ENCODE measurements at regions not wholly inside any gene's neighbourhood (a gene's known extent, or its start where the extent isn't known, plus 50 kb on each side); places are given as distances from the start of the nearest gene placed in this dataset.

- no peak overlapping the region for H3K9ac ChIP-seq (ENCODE audit: low read length)
- no peaks in the 10 kb centered on the region for H3K36me3 ChIP-seq (ENCODE audit: insufficient read depth, low read length)
- no peaks in the 10 kb centered on the region for H3K9me2 ChIP-seq (ENCODE audit: low read depth, low read length)
- H3K4me1 ChIP-seq (ENCODE audit: insufficient read depth, low read length, severe bottlenecking), result no peaks in the 10 kb centered on the region
- no peak for TF ChIP-seq CTCF (IDR thresholded peaks at IDR 0.05; ENCODE audit: low read length)
- TF ChIP-seq EZH2 (IDR thresholded peaks at IDR 0.05; ENCODE audit: borderline replicate concordance, low read length), result no peak
- 0 out of 2 replicates have a peak, but pooled peaks cover 3% of the 10 kb centered on the region for H3K27me3 ChIP-seq (ENCODE audit: insufficient read depth, low read length)
- no peak overlapping the region for H3K4me2 ChIP-seq (ENCODE audit: low read length)
- H3K79me2 ChIP-seq (ENCODE audit: insufficient read depth, low read length), result no peaks in the 10 kb centered on the region
- H4K20me1 ChIP-seq (ENCODE audit: insufficient read depth, low read length), result no peaks in the 10 kb centered on the region
- H3K9me3 ChIP-seq (ENCODE audit: low read length), result no peaks in the 10 kb centered on the region
- H3F3A ChIP-seq (ENCODE audit: insufficient read depth, low read length), result no peaks in the 10 kb centered on the region
- H2AFZ ChIP-seq (ENCODE audit: low read length), result no peak overlapping the region
- H3K27ac ChIP-seq (ENCODE audit: low read depth, low read length, poor library complexity, severe bottlenecking), result no peak overlapping the region
- H3K4me3 ChIP-seq (ENCODE audit: low read depth, low read length, poor library complexity, severe bottlenecking), result no peak overlapping the region
Measured at GRCh38 chr5:133817456-133817855, 151.0 kb downstream of the C5orf15 start.

- Histone ChIP-seq H3K4me3 (ENCODE audit: low read depth, low read length, poor library complexity, severe bottlenecking) (no peak overlapping the region), H4K20me1 (ENCODE audit: insufficient read depth, low read length) (no peaks in the 10 kb centered on the region), H3K27ac (ENCODE audit: low read depth, low read length, poor library complexity, severe bottlenecking) (no peak overlapping the region), H3K36me3 (ENCODE audit: insufficient read depth, low read length) (no peaks in the 10 kb centered on the region), H3K4me2 (ENCODE audit: low read length) (no peak overlapping the region), H3K79me2 (ENCODE audit: insufficient read depth, low read length) (no peaks in the 10 kb centered on the region), H2AFZ (ENCODE audit: low read length) (no peak overlapping the region), H3K9ac (ENCODE audit: low read length) (no peak overlapping the region), H3K27me3 (ENCODE audit: insufficient read depth, low read length) (0 out of 2 replicates have a peak, but pooled peaks cover 3% of the 10 kb centered on the region), H3K9me3 (ENCODE audit: low read length) (no peaks in the 10 kb centered on the region), H3F3A (ENCODE audit: insufficient read depth, low read length) (no peaks in the 10 kb centered on the region), H3K9me2 (ENCODE audit: low read depth, low read length) (no peaks in the 10 kb centered on the region), H3K4me1 (ENCODE audit: insufficient read depth, low read length, severe bottlenecking) (no peaks in the 10 kb centered on the region)
- TF ChIP-seq CTCF (IDR thresholded peaks at IDR 0.05; ENCODE audit: low read length) (no peak), EZH2 (IDR thresholded peaks at IDR 0.05; ENCODE audit: borderline replicate concordance, low read length) (no peak)
Measured at GRCh38 chr5:133816791-133817190, 151.6 kb downstream of the C5orf15 start.

GRCh38 chr5:133814152-133814551, 154.3 kb downstream of the C5orf15 start:
- H3K27ac ChIP-seq (ENCODE audit: low read depth, low read length, poor library complexity, severe bottlenecking), result no peak overlapping the region
- no peaks in the 10 kb centered on the region for H3K4me1 ChIP-seq (ENCODE audit: insufficient read depth, low read length, severe bottlenecking)
- H4K20me1 ChIP-seq (ENCODE audit: insufficient read depth, low read length), result no peaks in the 10 kb centered on the region
- H3K79me2 ChIP-seq (ENCODE audit: insufficient read depth, low read length), result no peaks in the 10 kb centered on the region
- TF ChIP-seq EZH2 (IDR thresholded peaks at IDR 0.05; ENCODE audit: borderline replicate concordance, low read length), result no peak
- TF ChIP-seq CTCF (IDR thresholded peaks at IDR 0.05; ENCODE audit: low read length), result no peak
- H3K9me2 ChIP-seq (ENCODE audit: low read depth, low read length), result no peaks in the 10 kb centered on the region
- 0 out of 2 replicates have a peak, but pooled peaks cover 3% of the 10 kb centered on the region for H3K27me3 ChIP-seq (ENCODE audit: insufficient read depth, low read length)
- H3F3A ChIP-seq (ENCODE audit: insufficient read depth, low read length), result no peaks in the 10 kb centered on the region
- no peak overlapping the region for H3K9ac ChIP-seq (ENCODE audit: low read length)
- no peaks in the 10 kb centered on the region for H3K9me3 ChIP-seq (ENCODE audit: low read length)
- no peaks in the 10 kb centered on the region for H3K36me3 ChIP-seq (ENCODE audit: insufficient read depth, low read length)
- H2AFZ ChIP-seq (ENCODE audit: low read length), result no peak overlapping the region
- no peak overlapping the region for H3K4me3 ChIP-seq (ENCODE audit: low read depth, low read length, poor library complexity, severe bottlenecking)
- H3K4me2 ChIP-seq (ENCODE audit: low read length), result no peak overlapping the region

Measured in OCI-LY1 (cell line).